Stimulated activated effector memory CD8-positive, alpha-beta T cell treated with anti-CD3 and anti-CD28 coated beads, Interleukin-12 subunit alpha, Interleukin-12 subunit beta, amount 100 ng/mL, for 72 hours (primary cell): ENCODE measurements at regions not wholly inside any gene's neighbourhood (a gene's known extent, or its start where the extent isn't known, plus 50 kb on each side); places are given as distances from the start of the nearest gene placed in this dataset.

Experiments used
- ATAC-seq: fragments of 150-1000 bp; cut with Tn5 transposase; 2 replicates; pipeline ENCODE4 v1.10.0; 2021
- DNase-seq, 2 donors: peaks; one replicate each; pipeline ENCODE4 v3.0.0; 2021 to 2022; ENCODE audit warnings: low spot score in 2 of 2
- H3K27ac Mint-ChIP-seq: one replicate; pipeline ENCODE4 v1.8.0; 2022; ENCODE audit warnings: mild to moderate bottlenecking, mixed read lengths
- H3K36me3 Mint-ChIP-seq: one replicate; pipeline ENCODE4 v1.8.0; 2022; ENCODE audit warnings: mild to moderate bottlenecking, mixed read lengths
- H3K4me1 Mint-ChIP-seq: one replicate; pipeline ENCODE4 v1.8.0; 2022; ENCODE audit warnings: mixed read lengths
- H3K4me3 Mint-ChIP-seq: one replicate; pipeline ENCODE4 v1.8.0; 2022; ENCODE audit warnings: mild to moderate bottlenecking, mixed read lengths
- H3K9me3 Mint-ChIP-seq: one replicate; pipeline ENCODE4 v1.8.0; 2022; ENCODE audit warnings: mixed read lengths

DNA sequence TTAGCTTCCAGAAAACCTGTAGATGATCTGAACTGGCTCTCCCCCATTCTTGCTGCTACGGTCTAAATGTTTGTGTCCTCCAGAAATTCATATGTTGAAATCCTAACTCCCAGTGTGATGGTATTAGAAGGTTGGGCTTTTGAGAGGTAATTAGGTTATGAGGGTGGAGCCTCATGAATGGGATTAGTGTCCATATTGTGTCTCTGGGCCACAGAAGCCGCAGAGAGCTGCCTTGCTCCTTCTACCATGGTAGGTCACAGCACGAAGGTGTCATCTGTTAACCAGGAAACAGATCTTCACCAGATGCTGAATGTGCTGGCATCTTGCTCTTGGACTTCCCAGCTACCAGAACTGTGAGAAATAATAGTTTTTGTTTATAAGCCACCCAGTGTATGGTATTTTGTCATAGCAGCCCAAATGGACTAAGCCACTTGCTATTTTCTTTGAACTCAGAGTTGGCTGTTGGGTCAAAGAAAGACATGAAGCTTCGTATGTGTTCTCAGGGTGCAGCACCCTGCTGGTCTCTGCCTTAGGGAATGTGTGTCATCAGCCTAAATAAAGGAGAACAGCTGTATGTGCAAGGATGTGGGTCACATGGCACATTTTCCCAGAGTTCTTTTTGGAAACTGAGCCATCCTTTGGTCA lies 317.5 kb upstream of the SLCO3A1 start:
- Mint-ChIP-seq H3K9me3 (no peaks in the 10 kb centered on the region), H3K36me3 (no peaks in the 10 kb centered on the region), H3K27ac (no peak overlapping the region), H3K4me3 (no peak overlapping the region), H3K4me1 (no peaks in the 10 kb centered on the region)
- no peak for ATAC-seq
- no peak for DNase-seq

DNA sequence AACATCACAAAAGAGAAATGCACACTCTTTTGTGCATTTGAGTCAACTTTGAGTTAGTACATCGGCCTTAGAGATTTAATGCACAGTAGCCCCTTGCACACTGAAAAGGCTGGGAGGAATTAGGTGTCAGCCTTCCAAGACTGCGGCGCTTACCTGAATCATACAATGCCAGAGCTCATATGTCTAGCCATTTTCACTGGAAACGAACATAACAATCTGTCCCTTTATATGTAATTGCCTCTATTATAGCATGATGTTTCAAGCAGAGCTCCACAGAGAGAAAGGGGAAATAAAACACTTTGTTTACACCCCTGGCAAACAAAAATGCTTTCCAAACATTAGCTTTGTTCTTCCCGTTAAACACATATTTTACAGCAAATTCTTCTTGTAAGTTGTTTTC lies 315.7 kb upstream of the SLCO3A1 start:
- H3K4me3 Mint-ChIP-seq, result no peak overlapping the region
- no peaks in the 10 kb centered on the region for H3K4me1 Mint-ChIP-seq
- DNase-seq, result no peak
- no peaks in the 10 kb centered on the region for H3K9me3 Mint-ChIP-seq
- no peaks in the 10 kb centered on the region for H3K36me3 Mint-ChIP-seq
- no peak for ATAC-seq
- no peak overlapping the region for H3K27ac Mint-ChIP-seq

DNA sequence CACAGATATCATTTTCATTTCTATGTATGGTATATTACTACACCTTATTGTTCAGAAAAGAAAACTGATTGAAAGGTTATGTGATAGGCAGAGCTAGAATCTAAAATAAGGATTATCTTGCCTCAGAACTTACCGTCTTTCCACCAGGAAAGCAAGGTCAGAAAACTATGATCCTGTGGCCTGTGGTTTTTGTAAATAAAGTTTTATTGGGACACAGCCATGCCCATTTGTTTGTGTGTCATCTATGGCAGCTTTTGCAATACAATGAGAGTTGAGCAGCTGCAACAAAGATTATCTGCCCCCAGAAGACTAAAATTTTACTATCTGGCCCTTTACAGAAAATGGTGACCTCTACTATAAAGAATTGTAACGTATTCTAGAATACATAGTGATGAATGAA lies 314.7 kb upstream of the SLCO3A1 start:
- Mint-ChIP-seq H3K27ac (no peak overlapping the region), H3K36me3 (no peaks in the 10 kb centered on the region), H3K9me3 (no peaks in the 10 kb centered on the region), H3K4me3 (no peak overlapping the region), H3K4me1 (no peaks in the 10 kb centered on the region)
- ATAC-seq (no peak), DNase-seq (no peak)

DNA sequence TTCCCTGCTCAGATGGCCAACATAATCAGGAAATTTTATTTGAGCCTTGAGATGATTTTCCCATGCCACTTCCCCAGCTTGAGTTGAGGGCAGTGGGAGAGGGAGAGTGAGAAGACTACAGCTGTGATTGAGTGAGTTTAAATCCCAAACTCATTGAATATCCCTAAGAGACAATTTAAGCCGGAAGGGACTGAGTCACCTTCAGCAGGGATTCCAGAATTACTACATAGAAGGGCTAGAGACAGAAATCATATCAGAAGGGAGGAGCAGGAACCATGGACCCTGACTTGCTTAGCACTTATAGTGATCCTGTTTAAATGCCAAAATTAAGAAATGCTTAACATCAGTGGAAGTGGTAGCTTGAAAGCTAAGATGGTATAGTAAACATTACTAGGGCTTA lies 312.2 kb upstream of the SLCO3A1 start:
- no peak overlapping the region for H3K27ac Mint-ChIP-seq
- no peaks in the 10 kb centered on the region for H3K4me1 Mint-ChIP-seq
- H3K36me3 Mint-ChIP-seq, result no peaks in the 10 kb centered on the region
- H3K9me3 Mint-ChIP-seq, result no peaks in the 10 kb centered on the region
- no peak overlapping the region for H3K4me3 Mint-ChIP-seq
- ATAC-seq, result no peak
- no peak for DNase-seq

DNA sequence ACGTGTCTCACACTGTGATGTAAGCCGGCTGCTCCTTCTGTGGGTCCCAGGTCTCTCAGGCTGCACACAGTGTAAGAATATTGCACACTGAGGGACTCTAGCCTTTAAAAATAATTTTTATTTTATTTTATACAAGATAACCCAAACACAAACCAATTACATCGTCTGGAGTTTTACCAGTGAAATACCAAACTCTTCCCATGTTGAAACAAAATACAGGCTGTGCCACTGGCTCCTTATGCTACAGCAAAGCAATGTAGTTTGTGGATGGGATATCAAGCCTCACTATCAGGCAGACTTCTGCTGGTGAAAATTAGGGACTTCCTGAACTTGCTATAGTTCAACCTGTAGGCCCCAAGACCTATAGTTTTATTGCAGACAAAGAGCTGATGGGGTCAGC lies 311.3 kb upstream of the SLCO3A1 start:
- no peak overlapping the region for H3K4me3 Mint-ChIP-seq
- ATAC-seq (no peak), DNase-seq (no peak)
- H3K4me1 Mint-ChIP-seq, result no peaks in the 10 kb centered on the region
- H3K9me3 Mint-ChIP-seq, result no peaks in the 10 kb centered on the region
- no peak overlapping the region for H3K27ac Mint-ChIP-seq
- no peaks in the 10 kb centered on the region for H3K36me3 Mint-ChIP-seq

DNA sequence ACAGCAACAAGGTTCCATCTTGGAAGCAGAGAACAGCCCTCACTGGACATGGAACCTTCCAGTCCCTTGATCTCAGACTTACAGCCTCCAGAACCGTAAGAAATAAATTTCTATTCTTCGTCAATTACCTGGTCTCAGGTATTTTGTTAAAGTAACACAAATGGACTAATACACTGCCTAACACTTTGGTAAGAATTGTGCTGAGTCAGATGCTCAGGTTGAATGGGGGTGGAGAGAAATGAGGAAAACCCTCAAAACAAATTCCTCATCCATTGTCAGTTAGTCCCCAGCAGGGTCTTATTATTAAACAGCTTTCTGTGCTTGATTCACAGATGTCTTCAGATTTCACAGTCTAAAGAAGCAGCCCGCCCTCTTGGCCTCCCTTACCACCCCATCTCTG lies 306.2 kb upstream of the SLCO3A1 start:
- ATAC-seq (no peak), DNase-seq (no peak)
- Mint-ChIP-seq H3K4me3 (no peak overlapping the region), H3K9me3 (no peaks in the 10 kb centered on the region), H3K4me1 (no peaks in the 10 kb centered on the region), H3K27ac (no peak overlapping the region), H3K36me3 (no peaks in the 10 kb centered on the region)

DNA sequence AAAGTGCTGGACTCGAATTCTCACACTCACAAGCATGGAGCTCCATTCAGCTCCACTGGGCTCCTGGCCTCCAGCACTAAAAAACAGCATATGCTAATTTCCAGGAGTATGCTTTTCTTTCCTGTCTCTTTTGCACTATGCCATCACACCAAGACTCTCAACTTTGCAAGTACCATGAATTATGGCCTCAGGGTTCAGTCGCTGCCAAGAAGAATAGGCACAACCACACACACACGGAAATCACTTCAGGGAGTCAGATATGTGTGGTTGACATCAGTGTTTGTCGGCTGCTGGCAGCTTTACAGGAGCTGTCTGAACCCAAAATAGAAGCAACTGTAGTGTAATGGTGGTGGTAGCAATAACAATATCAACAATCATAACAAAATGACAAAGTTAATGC lies 305.0 kb upstream of the SLCO3A1 start:
- no peaks in the 10 kb centered on the region for H3K4me1 Mint-ChIP-seq
- H3K27ac Mint-ChIP-seq, result no peak overlapping the region
- H3K36me3 Mint-ChIP-seq, result no peaks in the 10 kb centered on the region
- no peak overlapping the region for H3K4me3 Mint-ChIP-seq
- no peak for ATAC-seq
- no peak for DNase-seq
- H3K9me3 Mint-ChIP-seq, result no peaks in the 10 kb centered on the region

DNA sequence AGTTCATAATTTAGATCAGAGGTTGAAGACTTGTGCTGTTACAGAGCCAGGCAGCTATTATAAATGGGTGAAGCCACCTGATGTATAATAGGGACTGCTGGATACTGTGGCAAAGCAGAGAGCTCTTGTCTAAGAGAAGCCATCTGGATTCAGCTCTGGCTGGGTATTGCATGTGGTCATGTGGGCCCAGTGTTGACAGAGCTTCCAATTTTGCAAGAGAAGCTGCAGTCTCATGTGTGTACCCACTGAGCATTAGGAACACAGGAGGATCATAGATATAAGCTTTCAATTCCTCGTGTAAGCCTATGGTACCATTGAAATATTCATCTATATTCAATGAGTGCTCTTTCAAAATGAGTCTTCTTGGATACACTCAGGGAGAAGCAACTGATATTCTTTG lies 303.9 kb upstream of the SLCO3A1 start:
- DNase-seq (no peak), ATAC-seq (no peak)
- Mint-ChIP-seq H3K36me3 (no peaks in the 10 kb centered on the region), H3K9me3 (no peaks in the 10 kb centered on the region), H3K4me3 (no peak overlapping the region), H3K27ac (no peak overlapping the region), H3K4me1 (no peaks in the 10 kb centered on the region)

DNA sequence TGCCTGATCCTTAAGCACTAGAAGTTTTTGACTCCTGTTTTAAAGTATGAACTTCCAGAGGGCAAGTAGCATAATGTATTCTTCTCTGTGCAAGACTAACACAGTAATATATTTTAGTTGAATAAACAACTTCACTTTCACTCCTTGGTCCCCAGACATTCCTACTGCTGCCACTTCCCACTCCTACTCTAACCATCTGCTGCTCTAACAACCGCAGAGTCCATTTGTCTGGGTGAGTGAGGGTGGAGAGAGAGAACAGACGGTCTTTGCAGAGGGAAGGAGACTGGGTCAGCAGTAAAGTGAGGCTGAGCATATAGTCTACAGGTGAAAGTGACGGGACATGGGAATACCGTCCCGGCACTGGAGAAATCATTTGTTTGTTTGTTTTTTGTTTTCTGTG lies 301.0 kb upstream of the SLCO3A1 start:
- H3K9me3 Mint-ChIP-seq, result no peaks in the 10 kb centered on the region
- no peaks in the 10 kb centered on the region for H3K4me1 Mint-ChIP-seq
- DNase-seq (no peak), ATAC-seq (no peak)
- no peak overlapping the region for H3K4me3 Mint-ChIP-seq
- no peaks in the 10 kb centered on the region for H3K36me3 Mint-ChIP-seq
- no peak overlapping the region for H3K27ac Mint-ChIP-seq

DNA sequence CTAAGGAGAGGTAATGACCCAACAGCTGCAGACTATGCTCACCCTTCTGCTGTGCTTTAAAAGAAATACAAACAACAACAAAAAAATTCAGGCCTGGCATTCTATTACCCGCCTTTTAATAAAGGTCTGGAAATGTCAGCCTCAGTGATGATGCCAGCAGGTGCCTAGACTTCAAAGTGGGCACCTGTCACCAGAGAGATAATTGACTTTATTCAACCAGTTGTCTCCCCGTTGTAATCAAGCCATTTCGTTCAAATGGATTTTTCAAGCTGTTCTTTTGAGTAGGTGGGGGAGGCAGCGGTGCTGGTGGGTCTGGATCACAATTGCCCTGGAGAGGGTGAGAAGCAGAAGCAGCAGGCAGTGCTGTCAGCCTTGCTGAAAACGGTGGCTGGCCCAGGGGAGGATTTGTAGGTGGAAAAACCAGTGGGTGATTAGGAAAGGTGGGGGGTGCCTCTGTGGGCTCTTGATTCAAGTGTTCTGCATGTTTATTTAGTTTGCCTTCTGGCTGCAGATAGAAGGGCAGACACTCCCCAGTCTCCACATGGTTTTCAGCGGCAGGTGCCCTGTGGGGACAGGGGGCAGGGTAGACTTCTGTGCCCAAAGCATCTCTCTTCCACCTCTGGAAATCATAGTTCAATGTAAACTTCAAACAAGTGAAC lies 300.2 kb upstream of the SLCO3A1 start:
- no peak for ATAC-seq
- Mint-ChIP-seq H3K9me3 (no peaks in the 10 kb centered on the region), H3K27ac (no peak overlapping the region), H3K4me3 (no peak overlapping the region), H3K36me3 (no peaks in the 10 kb centered on the region), H3K4me1 (no peaks in the 10 kb centered on the region)
- no peak for DNase-seq

DNA sequence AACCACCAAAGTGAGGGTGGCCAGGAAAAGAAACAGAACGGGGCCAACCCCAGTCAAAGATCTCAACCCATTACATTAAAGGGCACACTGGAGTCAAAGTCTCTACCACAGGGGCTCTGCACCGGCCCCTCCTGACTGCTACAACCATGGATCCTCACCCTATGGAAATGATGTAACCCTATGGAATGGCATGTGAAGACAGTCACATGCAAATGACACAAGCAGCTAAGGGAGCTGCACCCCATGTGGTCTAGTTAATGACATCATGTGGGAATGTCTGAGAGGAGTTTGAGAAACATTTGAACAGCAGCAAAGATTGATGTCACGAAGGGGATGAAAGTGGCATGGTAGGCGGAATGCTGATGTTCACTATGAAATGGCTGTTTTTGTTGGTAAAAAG lies 298.2 kb upstream of the SLCO3A1 start:
- no peaks in the 10 kb centered on the region for H3K36me3 Mint-ChIP-seq
- H3K27ac Mint-ChIP-seq, result no peak overlapping the region
- H3K4me1 Mint-ChIP-seq, result no peaks in the 10 kb centered on the region
- DNase-seq, result no peak
- no peak overlapping the region for H3K4me3 Mint-ChIP-seq
- no peak for ATAC-seq
- H3K9me3 Mint-ChIP-seq, result no peaks in the 10 kb centered on the region

DNA sequence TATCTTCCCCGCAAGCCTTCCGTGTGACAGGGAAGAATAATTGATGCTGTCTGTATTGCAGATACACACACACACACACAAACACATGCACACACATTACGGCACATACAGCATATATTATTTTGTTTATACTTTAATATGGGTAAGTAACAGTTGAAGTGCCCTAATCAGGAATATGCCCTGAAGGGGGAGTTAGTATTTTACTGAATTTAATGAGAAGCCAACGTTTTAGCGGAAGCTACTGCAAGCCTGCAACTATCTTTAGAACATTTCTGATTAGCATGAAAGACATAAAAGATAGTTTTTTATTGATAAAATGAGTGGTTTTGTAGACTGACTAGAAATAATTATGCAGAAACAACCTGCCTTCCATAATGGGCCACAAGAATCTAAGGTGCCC lies 296.6 kb upstream of the SLCO3A1 start:
- Mint-ChIP-seq H3K36me3 (no peaks in the 10 kb centered on the region), H3K9me3 (no peaks in the 10 kb centered on the region), H3K4me3 (no peak overlapping the region), H3K4me1 (no peaks in the 10 kb centered on the region), H3K27ac (no peak overlapping the region)
- DNase-seq (no peak), ATAC-seq (no peak)

DNA sequence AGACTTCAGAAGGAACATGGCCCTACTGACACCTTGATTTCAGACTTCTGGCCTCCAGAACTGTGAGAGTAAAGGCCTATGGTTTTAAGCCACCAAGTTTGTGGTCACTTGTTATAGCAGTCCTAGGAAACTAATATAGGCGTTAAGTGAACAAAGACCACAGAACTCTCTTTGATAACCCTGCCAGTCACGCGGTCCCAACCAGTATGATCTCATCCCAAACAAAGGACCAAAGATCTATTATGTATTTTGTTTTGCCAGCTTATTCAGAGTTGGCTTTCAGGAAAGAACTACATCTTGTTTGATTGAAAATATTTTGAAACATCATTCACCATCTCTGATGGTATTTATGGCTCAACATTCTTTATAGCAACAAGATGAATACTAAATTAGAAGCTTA lies 294.4 kb upstream of the SLCO3A1 start:
- Mint-ChIP-seq H3K4me3 (no peak overlapping the region), H3K4me1 (no peaks in the 10 kb centered on the region), H3K36me3 (no peaks in the 10 kb centered on the region), H3K9me3 (no peaks in the 10 kb centered on the region), H3K27ac (no peak overlapping the region)
- ATAC-seq (no peak), DNase-seq (no peak)

DNA sequence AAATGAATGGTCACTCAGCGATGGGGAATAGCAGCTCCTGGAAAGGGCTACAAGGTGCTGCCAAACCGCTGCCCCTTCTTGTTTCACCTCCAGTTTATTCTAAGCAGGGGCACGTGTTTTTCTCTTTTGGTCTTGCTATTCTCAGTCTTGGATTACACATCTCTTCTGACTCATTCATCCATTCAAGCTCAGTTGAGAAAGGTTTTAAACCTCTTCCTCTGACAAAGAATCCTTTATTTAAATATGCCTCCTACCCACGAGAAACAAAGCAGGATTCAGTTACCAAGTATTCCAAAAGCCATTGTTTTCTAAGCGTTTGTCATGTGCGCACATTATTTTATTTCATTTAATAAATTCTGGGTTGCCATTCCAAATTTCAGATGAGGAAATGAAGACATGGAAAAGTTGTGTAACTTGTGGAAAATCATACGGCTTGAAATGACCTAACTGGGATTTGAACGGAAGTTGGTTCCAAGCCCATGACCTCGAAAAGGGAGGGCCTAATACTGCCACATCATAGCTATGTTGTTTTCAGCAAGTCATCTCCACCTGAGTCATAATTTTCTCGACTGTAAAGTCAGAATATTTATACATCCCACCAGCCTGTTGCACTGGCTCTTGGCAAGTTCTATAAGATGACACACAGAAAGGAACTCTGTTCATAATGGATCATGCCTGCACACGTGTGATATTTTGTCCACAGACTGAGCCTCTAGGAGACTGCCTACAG lies 292.0 kb upstream of the SLCO3A1 start:
- no peaks in the 10 kb centered on the region for H3K9me3 Mint-ChIP-seq
- DNase-seq (no peak), ATAC-seq (peak; percentile 82)
- no peak overlapping the region for H3K27ac Mint-ChIP-seq
- no peaks in the 10 kb centered on the region for H3K4me1 Mint-ChIP-seq
- no peak overlapping the region for H3K4me3 Mint-ChIP-seq
- H3K36me3 Mint-ChIP-seq, result no peaks in the 10 kb centered on the region

DNA sequence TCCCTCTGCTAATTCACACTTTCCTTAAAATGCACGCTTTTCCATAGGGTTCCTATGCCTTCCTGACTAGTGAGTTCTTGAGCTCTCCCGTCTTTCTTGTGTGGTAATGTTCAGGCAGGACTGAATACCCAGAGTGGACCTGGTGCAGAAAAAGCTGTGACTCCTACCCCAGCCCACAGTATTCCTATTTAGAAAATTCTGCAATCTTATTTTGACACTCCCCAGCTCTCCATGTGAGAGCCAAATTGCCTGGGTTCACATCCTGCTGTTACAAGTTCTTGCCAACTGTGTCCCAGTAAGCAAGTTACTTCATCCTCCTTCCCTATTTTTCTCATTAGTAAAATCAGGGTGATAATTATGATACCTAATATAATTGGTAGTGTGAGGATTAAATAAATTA lies 290.8 kb upstream of the SLCO3A1 start:
- no peaks in the 10 kb centered on the region for H3K4me1 Mint-ChIP-seq
- no peaks in the 10 kb centered on the region for H3K36me3 Mint-ChIP-seq
- no peaks in the 10 kb centered on the region for H3K9me3 Mint-ChIP-seq
- DNase-seq, result no peak
- H3K4me3 Mint-ChIP-seq, result no peak overlapping the region
- ATAC-seq, result no peak
- no peak overlapping the region for H3K27ac Mint-ChIP-seq

DNA sequence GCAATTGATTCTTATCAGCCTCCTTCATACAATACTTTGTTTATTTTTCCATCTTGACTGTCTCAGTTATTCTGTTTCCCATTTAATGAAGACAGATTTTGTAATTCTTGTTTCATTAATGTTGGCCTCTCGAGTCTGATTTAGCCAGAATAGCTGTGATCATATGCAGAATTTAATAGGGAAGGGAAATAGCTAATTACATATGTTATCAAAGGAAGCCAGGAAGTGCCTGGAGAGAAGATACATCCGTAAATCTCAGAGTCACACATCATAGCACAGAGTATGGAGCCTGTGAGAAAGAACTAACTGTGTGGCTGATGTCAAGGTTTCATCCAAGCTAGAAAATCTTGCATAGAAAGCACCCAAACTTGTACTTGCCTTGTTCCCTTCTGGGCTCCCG lies 288.9 kb upstream of the SLCO3A1 start:
- H3K27ac Mint-ChIP-seq, result no peak overlapping the region
- H3K4me1 Mint-ChIP-seq, result no peaks in the 10 kb centered on the region
- no peak for ATAC-seq
- no peak overlapping the region for H3K4me3 Mint-ChIP-seq
- DNase-seq, result no peak
- H3K9me3 Mint-ChIP-seq, result no peaks in the 10 kb centered on the region
- no peaks in the 10 kb centered on the region for H3K36me3 Mint-ChIP-seq
